Astrocyte (in vitro differentiated cells and primary cell): ENCODE measurements at regions not wholly inside any gene's neighbourhood (a gene's known extent, or its start where the extent isn't known, plus 50 kb on each side); places are given as distances from the start of the nearest gene placed in this dataset.

Experiments
- EZH2 ChIP-seq: IDR thresholded peaks from 2 replicates; pipeline ENCODE4 v1.6.1; 2012; ENCODE audit warnings: mild to moderate bottlenecking, low read length, inconsistent platforms; ENCODE audit not compliant: insufficient read depth
- TF ChIP-seq, protein P1 (sequence below): IDR thresholded peaks from 2 replicates; pipeline ENCODE4 v1.5.1; 2011; ENCODE audit warnings: low read depth, mild to moderate bottlenecking, inconsistent platforms, low read length, moderate library complexity; ENCODE audit not compliant: insufficient read depth

DNA sequence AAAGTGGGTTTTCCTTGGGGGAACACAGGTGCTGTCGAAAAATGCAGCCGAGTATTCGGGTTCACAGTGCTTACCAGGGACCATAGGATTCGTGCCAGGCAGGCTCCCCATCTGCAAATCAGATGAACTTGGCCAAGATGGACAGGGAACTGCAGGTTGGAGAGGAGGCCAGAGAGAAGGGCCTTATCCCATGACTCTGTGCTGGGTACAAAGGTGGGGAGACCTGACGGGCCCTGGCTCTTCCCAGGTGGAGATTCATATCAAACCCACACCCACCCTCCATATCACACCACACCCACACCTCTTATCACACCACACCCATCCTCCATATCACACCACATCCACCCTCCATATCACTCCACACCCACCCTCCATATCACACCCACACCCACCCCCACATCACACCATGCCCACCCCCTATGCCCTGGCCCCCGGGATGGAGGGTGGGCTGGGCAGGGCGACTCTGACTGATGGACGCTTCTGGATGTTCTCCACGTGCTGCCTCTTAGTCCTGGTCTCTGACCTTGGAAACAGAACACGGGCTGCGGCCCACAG lies 319.7 kb downstream of the ADGRD1 start:
- TF ChIP-seq, protein P1, sequence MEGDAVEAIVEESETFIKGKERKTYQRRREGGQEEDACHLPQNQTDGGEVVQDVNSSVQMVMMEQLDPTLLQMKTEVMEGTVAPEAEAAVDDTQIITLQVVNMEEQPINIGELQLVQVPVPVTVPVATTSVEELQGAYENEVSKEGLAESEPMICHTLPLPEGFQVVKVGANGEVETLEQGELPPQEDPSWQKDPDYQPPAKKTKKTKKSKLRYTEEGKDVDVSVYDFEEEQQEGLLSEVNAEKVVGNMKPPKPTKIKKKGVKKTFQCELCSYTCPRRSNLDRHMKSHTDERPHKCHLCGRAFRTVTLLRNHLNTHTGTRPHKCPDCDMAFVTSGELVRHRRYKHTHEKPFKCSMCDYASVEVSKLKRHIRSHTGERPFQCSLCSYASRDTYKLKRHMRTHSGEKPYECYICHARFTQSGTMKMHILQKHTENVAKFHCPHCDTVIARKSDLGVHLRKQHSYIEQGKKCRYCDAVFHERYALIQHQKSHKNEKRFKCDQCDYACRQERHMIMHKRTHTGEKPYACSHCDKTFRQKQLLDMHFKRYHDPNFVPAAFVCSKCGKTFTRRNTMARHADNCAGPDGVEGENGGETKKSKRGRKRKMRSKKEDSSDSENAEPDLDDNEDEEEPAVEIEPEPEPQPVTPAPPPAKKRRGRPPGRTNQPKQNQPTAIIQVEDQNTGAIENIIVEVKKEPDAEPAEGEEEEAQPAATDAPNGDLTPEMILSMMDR: no peak
- no peak for TF ChIP-seq EZH2
